ENCODE measurements at regions not wholly inside any gene's neighbourhood (a gene's known extent, or its start where the extent isn't known, plus 50 kb on each side); places are given as distances from the start of the nearest gene placed in this dataset.

DNA sequence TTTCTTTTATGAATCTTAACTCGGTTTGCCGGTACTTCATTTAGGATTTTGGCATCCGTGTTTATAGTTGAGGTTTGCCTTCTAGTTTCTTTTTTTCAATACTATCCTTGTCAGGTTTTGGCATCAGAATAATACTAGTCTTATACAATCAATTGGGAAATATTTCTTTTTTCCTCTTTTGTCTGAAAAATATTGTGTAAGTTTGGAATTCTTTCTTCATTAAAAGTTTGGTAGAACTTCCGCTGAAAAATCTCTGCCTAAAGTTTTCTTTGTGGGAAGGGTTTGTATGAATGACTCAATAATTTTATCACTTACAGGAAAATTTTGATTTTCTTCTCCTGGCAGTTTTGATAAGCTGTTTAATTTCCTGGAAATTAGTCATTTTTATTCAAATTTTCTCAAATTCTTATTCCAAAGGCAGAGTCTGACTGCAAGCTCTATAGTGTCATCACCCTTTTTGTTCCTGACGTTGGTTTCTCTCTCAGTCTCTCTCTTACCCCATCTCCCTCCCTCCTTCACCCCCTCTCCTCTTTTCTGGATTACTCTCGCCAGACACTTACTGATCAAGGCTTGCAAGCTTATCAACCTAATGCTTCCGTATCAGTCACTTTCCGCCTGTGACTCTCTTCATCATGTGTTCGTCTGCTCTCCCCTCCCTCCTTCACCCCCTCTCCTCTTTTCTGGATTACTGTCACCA, 555.7 kb downstream of the TBC1D22A start:
- no peak for DNase-seq (ENCODE audit: low spot score)
- no peak overlapping the region for H3K4me3 ChIP-seq
- no peak overlapping the region for H3K27ac ChIP-seq (ENCODE audit: low read depth)
- H3K4me1 ChIP-seq (ENCODE audit: insufficient read depth): no peaks in the 10 kb centered on the region
- H3K4me2 ChIP-seq: no peak overlapping the region
- ATAC-seq: no peak
- no peaks in the 10 kb centered on the region for H3K9me2 ChIP-seq (ENCODE audit: insufficient read depth)
- H3F3A ChIP-seq (replicated peaks; ENCODE audit: low read depth): no peaks in the 10 kb centered on the region
- H3K79me2 ChIP-seq (replicated peaks; ENCODE audit: insufficient read depth): no peaks in the 10 kb centered on the region
- H3K36me3 Mint-ChIP-seq (ENCODE audit: low read depth): peaks cover 27% of the 10 kb centered on the region
- H2AFZ ChIP-seq: no peak overlapping the region
- no peaks in the 10 kb centered on the region for H3K4me1 Mint-ChIP-seq
- no peaks in the 10 kb centered on the region for H3K27me3 ChIP-seq (ENCODE audit: insufficient read depth)
- H3K27ac Mint-ChIP-seq: no peak overlapping the region
- no peak for TF ChIP-seq EZH2 (IDR thresholded peaks at IDR 0.05; ENCODE audit: low read depth, unreplicated experiment)
- TF ChIP-seq EZH2phosphoT487 (IDR thresholded peaks at IDR 0.05; ENCODE audit: unreplicated experiment): no peak
- no peak for TF ChIP-seq CREB1 (CRISPR knock-in tag; IDR thresholded peaks at IDR 0.05; ENCODE audit: low read depth)
- no peak for TF ChIP-seq NANOG (IDR thresholded peaks at IDR 0.05; ENCODE audit: borderline replicate concordance)
- no peak for TF ChIP-seq JUNB (IDR thresholded peaks at IDR 0.05; ENCODE audit: unreplicated experiment)
- no peak for TF ChIP-seq POLR2AphosphoS5 (IDR thresholded peaks at IDR 0.05; ENCODE audit: low read depth)
- TF ChIP-seq, protein P1, sequence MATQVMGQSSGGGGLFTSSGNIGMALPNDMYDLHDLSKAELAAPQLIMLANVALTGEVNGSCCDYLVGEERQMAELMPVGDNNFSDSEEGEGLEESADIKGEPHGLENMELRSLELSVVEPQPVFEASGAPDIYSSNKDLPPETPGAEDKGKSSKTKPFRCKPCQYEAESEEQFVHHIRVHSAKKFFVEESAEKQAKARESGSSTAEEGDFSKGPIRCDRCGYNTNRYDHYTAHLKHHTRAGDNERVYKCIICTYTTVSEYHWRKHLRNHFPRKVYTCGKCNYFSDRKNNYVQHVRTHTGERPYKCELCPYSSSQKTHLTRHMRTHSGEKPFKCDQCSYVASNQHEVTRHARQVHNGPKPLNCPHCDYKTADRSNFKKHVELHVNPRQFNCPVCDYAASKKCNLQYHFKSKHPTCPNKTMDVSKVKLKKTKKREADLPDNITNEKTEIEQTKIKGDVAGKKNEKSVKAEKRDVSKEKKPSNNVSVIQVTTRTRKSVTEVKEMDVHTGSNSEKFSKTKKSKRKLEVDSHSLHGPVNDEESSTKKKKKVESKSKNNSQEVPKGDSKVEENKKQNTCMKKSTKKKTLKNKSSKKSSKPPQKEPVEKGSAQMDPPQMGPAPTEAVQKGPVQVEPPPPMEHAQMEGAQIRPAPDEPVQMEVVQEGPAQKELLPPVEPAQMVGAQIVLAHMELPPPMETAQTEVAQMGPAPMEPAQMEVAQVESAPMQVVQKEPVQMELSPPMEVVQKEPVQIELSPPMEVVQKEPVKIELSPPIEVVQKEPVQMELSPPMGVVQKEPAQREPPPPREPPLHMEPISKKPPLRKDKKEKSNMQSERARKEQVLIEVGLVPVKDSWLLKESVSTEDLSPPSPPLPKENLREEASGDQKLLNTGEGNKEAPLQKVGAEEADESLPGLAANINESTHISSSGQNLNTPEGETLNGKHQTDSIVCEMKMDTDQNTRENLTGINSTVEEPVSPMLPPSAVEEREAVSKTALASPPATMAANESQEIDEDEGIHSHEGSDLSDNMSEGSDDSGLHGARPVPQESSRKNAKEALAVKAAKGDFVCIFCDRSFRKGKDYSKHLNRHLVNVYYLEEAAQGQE (IDR thresholded peaks at IDR 0.05; ENCODE audit: unreplicated experiment): no peak
- TF ChIP-seq ZNF114 (CRISPR knock-in tag; IDR thresholded peaks at IDR 0.05): no peak
- TF ChIP-seq, protein P2, sequence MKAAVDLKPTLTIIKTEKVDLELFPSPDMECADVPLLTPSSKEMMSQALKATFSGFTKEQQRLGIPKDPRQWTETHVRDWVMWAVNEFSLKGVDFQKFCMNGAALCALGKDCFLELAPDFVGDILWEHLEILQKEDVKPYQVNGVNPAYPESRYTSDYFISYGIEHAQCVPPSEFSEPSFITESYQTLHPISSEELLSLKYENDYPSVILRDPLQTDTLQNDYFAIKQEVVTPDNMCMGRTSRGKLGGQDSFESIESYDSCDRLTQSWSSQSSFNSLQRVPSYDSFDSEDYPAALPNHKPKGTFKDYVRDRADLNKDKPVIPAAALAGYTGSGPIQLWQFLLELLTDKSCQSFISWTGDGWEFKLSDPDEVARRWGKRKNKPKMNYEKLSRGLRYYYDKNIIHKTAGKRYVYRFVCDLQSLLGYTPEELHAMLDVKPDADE (IDR thresholded peaks at IDR 0.05): no peak
- no peak for TF ChIP-seq STAT1 (IDR thresholded peaks at IDR 0.05; ENCODE audit: unreplicated experiment)
- TF ChIP-seq, protein P3, sequence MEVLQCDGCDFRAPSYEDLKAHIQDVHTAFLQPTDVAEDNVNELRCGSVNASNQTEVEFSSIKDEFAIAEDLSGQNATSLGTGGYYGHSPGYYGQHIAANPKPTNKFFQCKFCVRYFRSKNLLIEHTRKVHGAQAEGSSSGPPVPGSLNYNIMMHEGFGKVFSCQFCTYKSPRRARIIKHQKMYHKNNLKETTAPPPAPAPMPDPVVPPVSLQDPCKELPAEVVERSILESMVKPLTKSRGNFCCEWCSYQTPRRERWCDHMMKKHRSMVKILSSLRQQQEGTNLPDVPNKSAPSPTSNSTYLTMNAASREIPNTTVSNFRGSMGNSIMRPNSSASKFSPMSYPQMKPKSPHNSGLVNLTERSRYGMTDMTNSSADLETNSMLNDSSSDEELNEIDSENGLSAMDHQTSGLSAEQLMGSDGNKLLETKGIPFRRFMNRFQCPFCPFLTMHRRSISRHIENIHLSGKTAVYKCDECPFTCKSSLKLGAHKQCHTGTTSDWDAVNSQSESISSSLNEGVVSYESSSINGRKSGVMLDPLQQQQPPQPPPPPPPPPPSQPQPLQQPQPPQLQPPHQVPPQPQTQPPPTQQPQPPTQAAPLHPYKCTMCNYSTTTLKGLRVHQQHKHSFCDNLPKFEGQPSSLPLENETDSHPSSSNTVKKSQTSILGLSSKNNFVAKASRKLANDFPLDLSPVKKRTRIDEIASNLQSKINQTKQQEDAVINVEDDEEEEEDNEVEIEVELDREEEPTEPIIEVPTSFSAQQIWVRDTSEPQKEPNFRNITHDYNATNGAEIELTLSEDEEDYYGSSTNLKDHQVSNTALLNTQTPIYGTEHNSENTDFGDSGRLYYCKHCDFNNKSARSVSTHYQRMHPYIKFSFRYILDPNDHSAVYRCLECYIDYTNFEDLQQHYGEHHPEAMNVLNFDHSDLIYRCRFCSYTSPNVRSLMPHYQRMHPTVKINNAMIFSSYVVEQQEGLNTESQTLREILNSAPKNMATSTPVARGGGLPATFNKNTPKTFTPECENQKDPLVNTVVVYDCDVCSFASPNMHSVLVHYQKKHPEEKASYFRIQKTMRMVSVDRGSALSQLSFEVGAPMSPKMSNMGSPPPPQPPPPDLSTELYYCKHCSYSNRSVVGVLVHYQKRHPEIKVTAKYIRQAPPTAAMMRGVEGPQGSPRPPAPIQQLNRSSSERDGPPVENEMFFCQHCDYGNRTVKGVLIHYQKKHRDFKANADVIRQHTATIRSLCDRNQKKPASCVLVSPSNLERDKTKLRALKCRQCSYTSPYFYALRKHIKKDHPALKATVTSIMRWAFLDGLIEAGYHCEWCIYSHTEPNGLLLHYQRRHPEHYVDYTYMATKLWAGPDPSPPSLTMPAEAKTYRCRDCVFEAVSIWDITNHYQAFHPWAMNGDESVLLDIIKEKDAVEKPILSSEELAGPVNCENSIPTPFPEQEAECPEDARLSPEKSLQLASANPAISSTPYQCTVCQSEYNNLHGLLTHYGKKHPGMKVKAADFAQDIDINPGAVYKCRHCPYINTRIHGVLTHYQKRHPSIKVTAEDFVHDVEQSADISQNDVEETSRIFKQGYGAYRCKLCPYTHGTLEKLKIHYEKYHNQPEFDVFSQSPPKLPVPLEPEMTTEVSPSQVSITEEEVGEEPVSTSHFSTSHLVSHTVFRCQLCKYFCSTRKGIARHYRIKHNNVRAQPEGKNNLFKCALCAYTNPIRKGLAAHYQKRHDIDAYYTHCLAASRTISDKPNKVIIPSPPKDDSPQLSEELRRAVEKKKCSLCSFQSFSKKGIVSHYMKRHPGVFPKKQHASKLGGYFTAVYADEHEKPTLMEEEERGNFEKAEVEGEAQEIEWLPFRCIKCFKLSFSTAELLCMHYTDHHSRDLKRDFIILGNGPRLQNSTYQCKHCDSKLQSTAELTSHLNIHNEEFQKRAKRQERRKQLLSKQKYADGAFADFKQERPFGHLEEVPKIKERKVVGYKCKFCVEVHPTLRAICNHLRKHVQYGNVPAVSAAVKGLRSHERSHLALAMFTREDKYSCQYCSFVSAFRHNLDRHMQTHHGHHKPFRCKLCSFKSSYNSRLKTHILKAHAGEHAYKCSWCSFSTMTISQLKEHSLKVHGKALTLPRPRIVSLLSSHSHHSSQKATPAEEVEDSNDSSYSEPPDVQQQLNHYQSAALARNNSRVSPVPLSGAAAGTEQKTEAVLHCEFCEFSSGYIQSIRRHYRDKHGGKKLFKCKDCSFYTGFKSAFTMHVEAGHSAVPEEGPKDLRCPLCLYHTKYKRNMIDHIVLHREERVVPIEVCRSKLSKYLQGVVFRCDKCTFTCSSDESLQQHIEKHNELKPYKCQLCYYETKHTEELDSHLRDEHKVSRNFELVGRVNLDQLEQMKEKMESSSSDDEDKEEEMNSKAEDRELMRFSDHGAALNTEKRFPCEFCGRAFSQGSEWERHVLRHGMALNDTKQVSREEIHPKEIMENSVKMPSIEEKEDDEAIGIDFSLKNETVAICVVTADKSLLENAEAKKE (CRISPR knock-in tag; IDR thresholded peaks at IDR 0.05): no peak
- no peak for TF ChIP-seq ZNF331 (CRISPR knock-in tag; IDR thresholded peaks at IDR 0.05; ENCODE audit: low read depth)
- TF ChIP-seq, protein P4, sequence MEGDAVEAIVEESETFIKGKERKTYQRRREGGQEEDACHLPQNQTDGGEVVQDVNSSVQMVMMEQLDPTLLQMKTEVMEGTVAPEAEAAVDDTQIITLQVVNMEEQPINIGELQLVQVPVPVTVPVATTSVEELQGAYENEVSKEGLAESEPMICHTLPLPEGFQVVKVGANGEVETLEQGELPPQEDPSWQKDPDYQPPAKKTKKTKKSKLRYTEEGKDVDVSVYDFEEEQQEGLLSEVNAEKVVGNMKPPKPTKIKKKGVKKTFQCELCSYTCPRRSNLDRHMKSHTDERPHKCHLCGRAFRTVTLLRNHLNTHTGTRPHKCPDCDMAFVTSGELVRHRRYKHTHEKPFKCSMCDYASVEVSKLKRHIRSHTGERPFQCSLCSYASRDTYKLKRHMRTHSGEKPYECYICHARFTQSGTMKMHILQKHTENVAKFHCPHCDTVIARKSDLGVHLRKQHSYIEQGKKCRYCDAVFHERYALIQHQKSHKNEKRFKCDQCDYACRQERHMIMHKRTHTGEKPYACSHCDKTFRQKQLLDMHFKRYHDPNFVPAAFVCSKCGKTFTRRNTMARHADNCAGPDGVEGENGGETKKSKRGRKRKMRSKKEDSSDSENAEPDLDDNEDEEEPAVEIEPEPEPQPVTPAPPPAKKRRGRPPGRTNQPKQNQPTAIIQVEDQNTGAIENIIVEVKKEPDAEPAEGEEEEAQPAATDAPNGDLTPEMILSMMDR (conservative IDR thresholded peaks at IDR 0.05; ENCODE audit: low read depth in 2 of 2): no peak
- H3K4me3 Mint-ChIP-seq: no peak overlapping the region
- H3K36me3 ChIP-seq (ENCODE audit: insufficient read depth): peaks cover 20% of the 10 kb centered on the region; the same call in 1 of the 2 replicates
- H3K27me3 Mint-ChIP-seq (ENCODE audit: insufficient read depth, low read depth, poor library complexity): no peaks in the 10 kb centered on the region
- H4K20me1 ChIP-seq (replicated peaks; ENCODE audit: insufficient read depth): no peaks in the 10 kb centered on the region
- peaks cover 40% of the 10 kb centered on the region for H3K9me3 Mint-ChIP-seq

Measured in GM23338 (cell line).